Pancreas (tissue), 10 donors: ENCODE measurements at regions not wholly inside any gene's neighbourhood (a gene's known extent, or its start where the extent isn't known, plus 50 kb on each side); places are given as distances from the start of the nearest gene placed in this dataset.

Experiments
- ATAC-seq, 4 donors: fragments of 200-7000 bp; cut with Tn5 transposase; one replicate each; pipeline versions ENCODE4 v1.8.0 to v1.9.1; 2020; ENCODE audit warnings: mild to moderate bottlenecking in 4 of 4, moderate library complexity in 4 of 4
- DNase-seq, 6 donors: peaks; one replicate each; pipeline ENCODE4 v3.0.0-alpha.2; 2020
- FAIRE-seq: peaks from 2 replicates; lab custom pipeline; 2012; peaks lifted over from hg19 to GRCh38; lab: Jason Lieb, UNC
- H3K27ac ChIP-seq, 4 donors: fragments of 200-600 bp; sonication (generic); 1 replicate in 3 of 4; 2 replicates in 1 of 4; pipeline versions ENCODE4 v1.5.0 to v1.8.0; 2020
- H3K27me3 ChIP-seq, 4 donors: fragments of 200-600 bp; one replicate each; pipeline ENCODE4 v1.8.0; 2021
- H3K36me3 ChIP-seq, 3 donors: fragments of 200-600 bp; sonication (generic) in 1 of 3; one replicate each; pipeline versions ENCODE4 v1.5.0 to v1.8.0; 2020 to 2021
- H3K4me1 ChIP-seq, 3 donors: fragments of 200-600 bp; one replicate each; pipeline ENCODE4 v1.8.0; 2021
- H3K4me3 ChIP-seq, 4 donors: fragments of 200-600 bp; sonication (generic) in 2 of 4; one replicate each; pipeline versions ENCODE4 v1.5.0 to v1.8.0; 2020 to 2021
- H3K9me3 ChIP-seq, 4 donors: fragments of 200-600 bp; one replicate each; pipeline ENCODE4 v1.8.0; 2021
- WGBS, 2 donors: extraction: QIAGEN DNeasy Blood & Tissue Kit; methylation state at CpG; one replicate each; pipeline ENCODE4 v1.1.7; 2013; 5-methylcytosine and 5-hydroxymethylcytosine counted together
- intact Hi-C, 3 donors: fragments of 100-400 bp; cut with DNase I; formaldehyde crosslinking; loops; one replicate each; pipeline versions ENCODE4 v1.11.1 to v1.14.2; 2022
- TF ChIP-seq, protein P1 (sequence below), 4 donors: fragments of 200-600 bp; sonication (generic) in 3 of 4; IDR thresholded peaks; one replicate each; pipeline versions ENCODE4 v1.5.0 to v1.8.0; 2021; ENCODE audit warnings: antibody characterized with exemption in 4 of 4
- donor health status: healthy with polysubstance abuse.
- donor health status: DM: no; HTN: no; CAD: no; lungs with moderate emphysema.
- donor health status: DM: no; HTN: no; CAD: no.
- donor health status: control.
- donor health status: control.
- donor health status: Bipolar disorder and iron deficiency.
- donor health status: DM: yes; HTN: yes; CAD: no.
- donor health status: DM: no; HTN: no; CAD: no.
- donor health status: DM: no; HTN: no; CAD: no.
- donor health status: DM: yes; HTN: yes; CAD: no.

DNA sequence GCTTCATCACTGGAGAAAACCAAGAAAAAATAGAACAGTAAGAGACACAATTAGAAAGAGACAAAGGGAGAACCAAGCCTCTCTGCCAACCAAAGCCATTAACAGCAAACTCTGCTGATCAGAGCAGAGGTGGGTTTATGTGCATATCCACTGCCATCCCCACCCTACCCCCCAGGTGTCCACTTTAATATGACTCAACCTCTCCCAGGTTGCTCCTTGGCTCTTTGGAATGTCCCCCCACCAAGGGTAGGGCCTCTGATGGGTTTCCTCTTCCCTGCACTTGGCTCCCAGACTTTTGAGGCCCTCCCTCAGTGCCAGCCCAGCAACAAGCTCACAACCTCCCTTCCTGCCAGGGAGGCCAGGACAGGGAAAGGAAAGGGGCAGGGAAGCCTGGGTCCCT is 104.8 kb downstream of the DMRTA2 start:
- Histone ChIP-seq H3K4me3 (no peak overlapping the region), H3K9me3 (no peaks in the 10 kb centered on the region), H3K4me1 (no peaks in the 10 kb centered on the region), H3K36me3 (no peaks in the 10 kb centered on the region), H3K27ac (no peak overlapping the region), H3K27me3 (no peaks in the 10 kb centered on the region)
- no peak for FAIRE-seq
- TF ChIP-seq, protein P1, sequence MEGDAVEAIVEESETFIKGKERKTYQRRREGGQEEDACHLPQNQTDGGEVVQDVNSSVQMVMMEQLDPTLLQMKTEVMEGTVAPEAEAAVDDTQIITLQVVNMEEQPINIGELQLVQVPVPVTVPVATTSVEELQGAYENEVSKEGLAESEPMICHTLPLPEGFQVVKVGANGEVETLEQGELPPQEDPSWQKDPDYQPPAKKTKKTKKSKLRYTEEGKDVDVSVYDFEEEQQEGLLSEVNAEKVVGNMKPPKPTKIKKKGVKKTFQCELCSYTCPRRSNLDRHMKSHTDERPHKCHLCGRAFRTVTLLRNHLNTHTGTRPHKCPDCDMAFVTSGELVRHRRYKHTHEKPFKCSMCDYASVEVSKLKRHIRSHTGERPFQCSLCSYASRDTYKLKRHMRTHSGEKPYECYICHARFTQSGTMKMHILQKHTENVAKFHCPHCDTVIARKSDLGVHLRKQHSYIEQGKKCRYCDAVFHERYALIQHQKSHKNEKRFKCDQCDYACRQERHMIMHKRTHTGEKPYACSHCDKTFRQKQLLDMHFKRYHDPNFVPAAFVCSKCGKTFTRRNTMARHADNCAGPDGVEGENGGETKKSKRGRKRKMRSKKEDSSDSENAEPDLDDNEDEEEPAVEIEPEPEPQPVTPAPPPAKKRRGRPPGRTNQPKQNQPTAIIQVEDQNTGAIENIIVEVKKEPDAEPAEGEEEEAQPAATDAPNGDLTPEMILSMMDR (IDR thresholded peaks at IDR 0.05), result no peak
- ATAC-seq, result no peak
- DNase-seq, result no peak
- intact Hi-C loops, result no loop called here

DNA sequence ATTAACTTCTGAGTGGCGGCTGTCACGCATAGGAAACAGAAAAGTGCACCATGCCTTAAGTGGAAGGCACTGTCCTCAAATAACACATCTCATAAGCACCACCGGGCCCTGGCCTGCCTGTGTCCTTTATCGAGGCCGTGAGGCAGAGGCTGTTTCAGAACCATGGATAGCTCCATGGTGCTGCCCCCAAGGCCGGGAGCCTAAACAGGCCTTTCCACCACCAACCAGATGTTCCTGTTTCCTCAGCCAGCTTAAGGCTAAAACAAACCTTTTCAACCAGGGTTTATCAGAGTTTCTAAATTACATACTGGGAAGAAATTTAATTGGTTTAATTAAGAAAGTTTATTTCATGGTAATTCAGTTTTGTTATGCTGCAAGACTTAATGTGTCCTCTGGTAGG is 114.4 kb downstream of the DMRTA2 start:
- H3K27me3 ChIP-seq, result no peaks in the 10 kb centered on the region
- intact Hi-C loops, result no loop called here
- DNase-seq (peak in 3 of 6 donors; percentile 26 to 46 (median 41)), ATAC-seq (peak in 3 of 4 donors; percentile 65 to 91 (median 74)), FAIRE-seq (no peak)
- TF ChIP-seq, protein P1 (IDR thresholded peaks at IDR 0.05), result no peak
- H3K36me3 ChIP-seq, result no peaks in the 10 kb centered on the region
- H3K4me1 ChIP-seq, result no peaks in the 10 kb centered on the region
- H3K27ac ChIP-seq, result no peak overlapping the region
- no peak overlapping the region for H3K4me3 ChIP-seq
- WGBS, 2 donors, result 13 to 14% methylated on average over 6 of the region's 6 CpGs
- H3K9me3 ChIP-seq, result no peaks in the 10 kb centered on the region

DNA sequence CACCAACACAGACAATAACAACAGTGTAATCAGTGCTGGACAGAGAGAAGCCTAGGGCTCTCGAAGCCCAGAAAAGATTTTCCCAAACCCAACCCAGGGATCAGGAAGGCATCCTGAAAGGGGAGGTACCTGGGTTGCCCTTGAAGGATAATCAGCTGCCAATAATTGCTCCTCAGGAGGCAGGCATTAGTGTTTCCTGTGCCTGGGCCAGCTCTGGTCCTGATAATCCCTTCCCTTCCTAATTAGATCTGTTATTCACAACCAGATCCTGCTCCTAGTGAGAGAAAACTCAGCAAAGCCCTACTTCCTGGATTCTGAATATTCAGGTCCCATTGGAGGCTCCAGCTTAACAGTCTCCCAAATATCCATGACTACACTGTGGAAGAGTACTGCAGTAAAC is 117.4 kb downstream of the DMRTA2 start:
- ATAC-seq, result no peak
- TF ChIP-seq, protein P1 (IDR thresholded peaks at IDR 0.05), result no peak
- DNase-seq, result no peak
- FAIRE-seq, result no peak
- WGBS, 2 donors, result 29 to 57% methylated on average over 1 of the region's 1 CpG
- H3K4me3 ChIP-seq, result no peak overlapping the region
- H3K36me3 ChIP-seq, result no peaks in the 10 kb centered on the region
- no peak overlapping the region for H3K27ac ChIP-seq
- H3K27me3 ChIP-seq, result no peaks in the 10 kb centered on the region
- H3K4me1 ChIP-seq, result no peaks in the 10 kb centered on the region
- no peaks in the 10 kb centered on the region for H3K9me3 ChIP-seq
- intact Hi-C loops, result no loop called here

DNA sequence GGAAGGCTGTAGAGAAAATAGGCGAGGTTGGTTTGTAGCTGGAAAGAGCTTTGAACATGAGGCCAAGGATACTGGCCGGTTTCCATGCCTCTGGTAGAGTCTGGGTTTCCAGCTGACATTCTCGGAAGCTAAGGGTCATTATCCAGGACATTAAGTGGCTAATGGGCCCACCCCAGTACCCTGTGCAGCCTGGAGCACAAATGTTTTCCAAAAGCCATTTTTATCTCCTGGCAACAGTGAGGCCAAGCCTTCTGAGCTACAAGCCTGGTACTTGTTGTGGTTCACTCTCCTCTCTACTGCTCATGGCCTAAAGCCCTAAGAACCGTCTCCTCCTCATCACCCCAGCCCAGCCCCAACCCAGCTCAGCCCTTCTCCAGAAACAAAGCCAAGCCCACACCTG is 122.9 kb downstream of the DMRTA2 start:
- intact Hi-C loops, result no loop called here
- TF ChIP-seq, protein P1 (IDR thresholded peaks at IDR 0.05), result no peak
- H3K36me3 ChIP-seq, result no peaks in the 10 kb centered on the region
- WGBS, 2 donors, result 50 to 60% methylated on average over 4 of the region's 4 CpGs
- DNase-seq, result no peak
- H3K4me1 ChIP-seq, result no peaks in the 10 kb centered on the region
- no peaks in the 10 kb centered on the region for H3K9me3 ChIP-seq
- ATAC-seq, result peak in 3 of 4 donors; percentile 11 to 71 (median 68)
- no peak for FAIRE-seq
- no peaks in the 10 kb centered on the region for H3K27me3 ChIP-seq
- H3K4me3 ChIP-seq, result no peak overlapping the region
- H3K27ac ChIP-seq, result no peak overlapping the region

DNA sequence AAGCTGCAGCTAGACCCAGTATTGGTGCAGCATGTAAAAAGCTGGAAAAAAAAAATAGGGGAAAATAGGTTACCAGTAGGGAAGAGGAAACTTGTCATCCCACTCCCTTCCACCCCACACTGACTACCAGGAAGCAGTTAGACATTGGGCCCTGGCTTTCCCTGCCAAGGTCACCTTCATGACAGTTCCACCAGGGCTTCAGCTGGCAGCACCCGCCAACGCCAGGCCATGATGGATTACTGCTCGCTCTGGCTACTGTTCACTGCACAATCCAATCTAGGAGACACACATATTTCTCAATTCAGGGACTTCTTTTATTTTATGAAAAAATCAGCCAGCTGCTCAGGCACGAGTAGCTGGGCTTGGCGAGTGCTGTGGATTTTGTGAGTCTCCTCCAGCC is 127.7 kb downstream of the DMRTA2 start:
- FAIRE-seq (no peak), DNase-seq (peak in 3 of 6 donors; percentile 18 to 51 (median 41)), ATAC-seq (peak; percentile 53 to 88 (median 70))
- Histone ChIP-seq H3K9me3 (no peaks in the 10 kb centered on the region), H3K27ac (peak overlapping the region in 1 of 4 donors; percentile 7), H3K4me3 (no peak overlapping the region), H3K36me3 (no peaks in the 10 kb centered on the region), H3K4me1 (no peaks in the 10 kb centered on the region), H3K27me3 (no peaks in the 10 kb centered on the region)
- TF ChIP-seq, protein P1 (IDR thresholded peaks at IDR 0.05), result no peak
- 43 to 46% methylated on average over 5 of the region's 5 CpGs for WGBS, 2 donors
- intact Hi-C loops, result no loop called here
